ENCODE measurements at regions not wholly inside any gene's neighbourhood (a gene's known extent, or its start where the extent isn't known, plus 50 kb on each side); places are given as distances from the start of the nearest gene placed in this dataset.

DNA sequence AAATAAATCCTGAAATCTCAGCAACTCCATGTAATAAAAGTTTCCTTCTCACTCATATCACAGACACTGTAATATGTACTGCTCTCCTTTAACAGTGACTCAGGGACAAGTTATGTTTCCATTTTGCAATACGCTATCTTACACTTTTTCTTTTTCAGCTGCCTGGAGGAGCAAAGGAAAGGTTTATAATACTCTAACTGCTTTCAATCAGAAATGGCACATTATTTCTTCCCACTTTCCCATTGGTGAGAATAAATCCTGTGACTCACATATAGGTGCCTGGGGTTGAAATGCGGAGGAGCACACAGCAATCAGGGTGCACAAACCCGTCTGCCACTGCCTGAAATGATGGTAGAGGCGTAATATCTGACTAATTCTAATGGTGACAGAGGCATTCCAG lies 186.6 kb downstream of the HINT1 start:
- no peaks in the 10 kb centered on the region for H3K27me3 Mint-ChIP-seq
- DNase-seq (no peak), ATAC-seq (no peak)
- ChIA-PET CTCF (no interaction called here), POLR2A (no interaction called here)
- no peaks in the 10 kb centered on the region for H3K36me3 Mint-ChIP-seq (ENCODE audit: low read depth)
- H3K4me1 Mint-ChIP-seq (ENCODE audit: low read depth): no peaks in the 10 kb centered on the region
- intact Hi-C loops (cut with micrococcal nuclease): no loop called here
- no peak overlapping the region for H3K27ac Mint-ChIP-seq
- no peak for TF ChIP-seq CTCF (IDR thresholded peaks at IDR 0.05)
- H3K9me3 Mint-ChIP-seq: no peaks in the 10 kb centered on the region
- no peak overlapping the region for H3K4me3 Mint-ChIP-seq

DNA sequence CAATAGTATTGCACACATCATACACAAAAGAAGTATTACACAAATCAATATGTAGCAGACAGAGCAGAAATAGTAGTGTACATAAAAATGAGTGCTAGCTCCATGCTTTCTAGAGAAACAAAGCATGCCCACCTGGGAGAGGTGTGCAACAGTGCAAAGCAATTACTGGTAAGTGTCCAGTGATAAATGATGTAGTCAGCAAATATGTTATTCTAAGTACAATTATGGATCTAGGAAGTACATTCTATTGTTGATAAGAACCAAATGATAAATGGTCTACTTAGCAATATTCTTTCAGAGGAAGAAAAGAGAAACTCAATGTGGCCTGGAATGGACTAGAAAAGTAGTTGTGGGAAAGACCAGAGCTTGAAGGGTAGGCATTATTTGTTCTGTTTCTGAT lies 188.6 kb downstream of the HINT1 start:
- TF ChIP-seq CTCF (IDR thresholded peaks at IDR 0.05): no peak
- intact Hi-C loops (cut with micrococcal nuclease): no loop called here
- Mint-ChIP-seq H3K4me1 (ENCODE audit: low read depth) (no peaks in the 10 kb centered on the region), H3K4me3 (no peak overlapping the region), H3K27ac (no peak overlapping the region), H3K9me3 (no peaks in the 10 kb centered on the region), H3K36me3 (ENCODE audit: low read depth) (no peaks in the 10 kb centered on the region), H3K27me3 (no peaks in the 10 kb centered on the region)
- ChIA-PET CTCF (no interaction called here), POLR2A (no interaction called here)
- no peak for DNase-seq
- no peak for ATAC-seq

DNA sequence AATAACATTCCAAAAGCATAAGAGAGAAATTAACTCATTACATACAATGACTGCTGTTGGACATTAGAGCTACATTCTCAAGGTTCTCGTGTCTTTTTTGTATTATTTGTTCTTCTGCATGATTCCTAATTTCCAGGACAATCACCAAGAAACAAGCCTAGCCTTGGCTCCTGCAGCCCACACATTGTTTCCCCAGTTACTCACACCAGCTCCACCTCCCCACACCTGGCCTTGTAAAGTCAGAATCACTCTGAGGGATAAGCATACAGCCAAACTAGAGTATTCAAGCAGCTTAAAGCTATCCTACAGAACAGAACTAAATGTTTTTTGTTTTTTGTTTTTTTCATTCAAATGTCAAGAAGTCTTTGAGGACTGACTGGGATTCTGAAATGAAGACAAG lies 189.2 kb downstream of the HINT1 start:
- no peak for DNase-seq
- H3K4me3 Mint-ChIP-seq: no peak overlapping the region
- POLR2A ChIA-PET: no interaction called here

DNA sequence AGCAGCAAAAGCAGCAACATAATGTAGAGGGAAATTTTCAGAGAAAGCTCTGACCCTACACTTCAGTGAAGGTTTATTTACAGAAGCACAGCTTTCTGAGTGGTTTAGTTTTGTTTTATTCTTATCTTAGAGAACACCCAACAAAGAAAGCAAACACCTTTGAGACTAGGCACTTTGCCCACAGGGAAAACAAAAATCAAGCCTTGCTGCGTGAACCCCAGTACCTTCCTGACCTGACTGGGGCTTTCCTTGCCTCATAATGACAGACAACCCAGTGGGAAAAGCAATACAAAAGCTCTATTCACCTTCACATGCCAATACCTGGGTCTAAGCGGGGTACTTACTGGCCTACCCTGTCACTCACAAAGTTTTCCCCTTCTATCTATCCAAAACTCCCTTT lies 189.8 kb downstream of the HINT1 start:
- POLR2A ChIA-PET: no interaction called here
- CTCF ChIA-PET: no interaction called here
- TF ChIP-seq CTCF (IDR thresholded peaks at IDR 0.05): no peak
- no peaks in the 10 kb centered on the region for H3K4me1 Mint-ChIP-seq (ENCODE audit: low read depth)
- no peaks in the 10 kb centered on the region for H3K27me3 Mint-ChIP-seq
- DNase-seq: no peak
- H3K9me3 Mint-ChIP-seq: no peaks in the 10 kb centered on the region
- no peaks in the 10 kb centered on the region for H3K36me3 Mint-ChIP-seq (ENCODE audit: low read depth)
- no peak overlapping the region for H3K4me3 Mint-ChIP-seq
- intact Hi-C loops (cut with micrococcal nuclease): no loop called here
- no peak for ATAC-seq
- H3K27ac Mint-ChIP-seq: no peak overlapping the region

More for the DNA sequence above, 189.2 kb downstream of the HINT1 start:
- intact Hi-C loops (cut with micrococcal nuclease): no loop called here
- H3K27me3 Mint-ChIP-seq: no peaks in the 10 kb centered on the region
- ATAC-seq: no peak
- H3K36me3 Mint-ChIP-seq (ENCODE audit: low read depth): no peaks in the 10 kb centered on the region
- no peaks in the 10 kb centered on the region for H3K4me1 Mint-ChIP-seq (ENCODE audit: low read depth)
- CTCF ChIA-PET: no interaction called here
- no peaks in the 10 kb centered on the region for H3K9me3 Mint-ChIP-seq
- H3K27ac Mint-ChIP-seq: no peak overlapping the region
- no peak for TF ChIP-seq CTCF (IDR thresholded peaks at IDR 0.05)

DNA sequence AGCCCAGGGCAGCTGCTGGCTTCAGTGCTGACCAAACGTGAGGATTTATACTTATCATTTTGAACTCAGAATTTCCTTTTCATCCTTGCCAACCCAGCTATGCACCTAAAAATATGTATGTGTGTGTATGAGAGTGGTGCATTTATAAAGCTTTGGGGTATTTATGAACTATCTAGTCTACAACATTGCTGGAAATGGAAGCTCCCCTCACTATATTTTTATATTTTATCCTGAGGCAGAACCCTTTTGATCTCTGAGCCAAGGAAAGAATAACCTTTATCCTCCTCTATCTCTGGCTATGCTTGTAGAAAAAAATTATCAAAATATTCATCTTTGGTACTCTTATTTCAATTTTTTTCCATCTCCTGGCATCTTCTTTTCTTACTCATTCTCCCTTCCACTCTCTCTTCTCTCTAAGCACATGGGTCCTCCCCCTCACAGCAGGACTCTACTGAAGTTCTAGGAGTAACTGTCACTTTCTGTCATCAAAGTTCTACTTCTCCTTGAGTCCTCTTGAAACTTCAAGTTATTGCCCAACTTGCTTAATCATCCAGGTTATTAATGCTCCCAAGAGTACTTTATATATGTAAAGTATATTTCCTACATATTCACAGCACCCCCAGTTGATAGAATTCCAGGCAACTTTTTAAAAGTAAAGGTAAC lies 190.9 kb downstream of the HINT1 start:
- ChIA-PET CTCF (no interaction called here), POLR2A (no interaction called here)
- TF ChIP-seq CTCF (IDR thresholded peaks at IDR 0.05): no peak
- H3K4me1 Mint-ChIP-seq (ENCODE audit: low read depth): no peaks in the 10 kb centered on the region
- DNase-seq (no peak), ATAC-seq (no peak)
- H3K27me3 Mint-ChIP-seq: no peaks in the 10 kb centered on the region
- no peak overlapping the region for H3K27ac Mint-ChIP-seq
- no peak overlapping the region for H3K4me3 Mint-ChIP-seq
- no peaks in the 10 kb centered on the region for H3K9me3 Mint-ChIP-seq
- intact Hi-C loops (cut with micrococcal nuclease): no loop called here
- no peaks in the 10 kb centered on the region for H3K36me3 Mint-ChIP-seq (ENCODE audit: low read depth)

All from activated CD8-positive, alpha-beta T cell treated with anti-CD3 and anti-CD28 coated beads for 36 hours (primary cell).